Eye (tissue), 1 donor: ENCODE measurements at regions not wholly inside any gene's neighbourhood (a gene's known extent, or its start where the extent isn't known, plus 50 kb on each side); places are given as distances from the start of the nearest gene placed in this dataset.

Experiments
- DNase-seq: peaks from one replicate; pipeline ENCODE4 v3.0.0-alpha.2; 2015

- DNase-seq, result peak; percentile 45
Measured at GRCh38 chr22:25368271-25368670, 148.8 kb downstream of the CRYBB2 start.

GRCh38 chr22:25369041-25369440, 149.6 kb downstream of the CRYBB2 start:
- DNase-seq, result peak; percentile 77

- DNase-seq, result no peak
Measured at GRCh38 chr22:25370322-25370721, 150.9 kb downstream of the CRYBB2 start.

- no peak for DNase-seq
Measured at GRCh38 chr22:25372000-25372595, 152.7 kb downstream of the CRYBB2 start.

- DNase-seq, result no peak
Measured at GRCh38 chr22:25373961-25374360, 154.5 kb downstream of the CRYBB2 start.

GRCh38 chr22:25374869-25375268, 155.4 kb downstream of the CRYBB2 start:
- no peak for DNase-seq

- DNase-seq, result no peak
Measured at GRCh38 chr22:25375683-25376082, 156.2 kb downstream of the CRYBB2 start.

GRCh38 chr22:25377699-25378098, 158.3 kb downstream of the CRYBB2 start:
- no peak for DNase-seq

- DNase-seq, result no peak
Measured at GRCh38 chr22:25380122-25380747, 160.8 kb downstream of the CRYBB2 start.

- no peak for DNase-seq
Measured at GRCh38 chr22:25382762-25383161, 163.3 kb downstream of the CRYBB2 start.

GRCh38 chr22:25383278-25383820, 163.9 kb downstream of the CRYBB2 start:
- peak; percentile 25 for DNase-seq

- peak; percentile 16 for DNase-seq
Measured at GRCh38 chr22:25383892-25384291, 164.5 kb downstream of the CRYBB2 start.

- no peak for DNase-seq
Measured at GRCh38 chr22:25386538-25386884, 167.1 kb downstream of the CRYBB2 start.

GRCh38 chr22:25388415-25388814, 169.0 kb downstream of the CRYBB2 start:
- no peak for DNase-seq

GRCh38 chr22:25388866-25389540, 169.6 kb downstream of the CRYBB2 start:
- no peak for DNase-seq

- no peak for DNase-seq
Measured at GRCh38 chr22:25389541-25389919, 170.1 kb downstream of the CRYBB2 start.

GRCh38 chr22:25390297-25391240, 171.1 kb downstream of the CRYBB2 start:
- DNase-seq, result no peak

- DNase-seq, result no peak
Measured at GRCh38 chr22:25392584-25392983, 171.9 kb upstream of the GRK3 start.

- DNase-seq, result no peak
Measured at GRCh38 chr22:25393121-25393805, 171.2 kb upstream of the GRK3 start.

GRCh38 chr22:25395468-25395867, 169.0 kb upstream of the GRK3 start:
- DNase-seq, result no peak

- DNase-seq, result no peak
Measured at GRCh38 chr22:25395915-25396314, 168.6 kb upstream of the GRK3 start.

- DNase-seq, result no peak
Measured at GRCh38 chr22:25396615-25397200, 167.8 kb upstream of the GRK3 start.
